WTC11 (cell line): ENCODE measurements at regions not wholly inside any gene's neighbourhood (a gene's known extent, or its start where the extent isn't known, plus 50 kb on each side); places are given as distances from the start of the nearest gene placed in this dataset.

Source experiments
- E2F4 ChIP-seq: sonication (generic); formaldehyde crosslinking; IDR thresholded peaks from 2 replicates; pipeline ENCODE4 v1.8.1; 2022; ENCODE audit warnings: low read depth, mild to moderate bottlenecking, moderate library complexity, missing genetic modification reagents, borderline replicate concordance
- ELF4 ChIP-seq: sonication (generic); formaldehyde crosslinking; IDR thresholded peaks from 2 replicates; pipeline ENCODE4 v1.8.1; 2022; ENCODE audit warnings: low read depth, mild to moderate bottlenecking, moderate library complexity, missing genetic modification reagents
- ESRRA ChIP-seq: sonication (generic); formaldehyde crosslinking; IDR thresholded peaks from 2 replicates; pipeline ENCODE4 v1.8.1; 2022; ENCODE audit warnings: mild to moderate bottlenecking, missing genetic modification reagents, borderline replicate concordance
- FOXK1 ChIP-seq: sonication (generic); formaldehyde crosslinking; IDR thresholded peaks from 2 replicates; pipeline ENCODE4 v1.8.0; 2022; ENCODE audit warnings: mild to moderate bottlenecking, moderate library complexity, missing genetic modification reagents
- GABPB1 ChIP-seq: sonication (generic); formaldehyde crosslinking; IDR thresholded peaks from 2 replicates; pipeline ENCODE4 v1.8.1; 2023; ENCODE audit warnings: mild to moderate bottlenecking, missing genetic modification reagents
- JUN ChIP-seq: sonication (generic); formaldehyde crosslinking; IDR thresholded peaks from 2 replicates; pipeline ENCODE4 v1.8.0; 2023; ENCODE audit warnings: mild to moderate bottlenecking, missing genetic modification reagents
- NFYB ChIP-seq: sonication (generic); formaldehyde crosslinking; conservative IDR thresholded peaks from 2 replicates; pipeline ENCODE4 v1.8.0; 2022; ENCODE audit warnings: low read depth, missing genetic modification reagents
- RELA ChIP-seq: sonication (generic); formaldehyde crosslinking; IDR thresholded peaks from 2 replicates; pipeline ENCODE4 v1.8.1; 2022; ENCODE audit warnings: missing genetic modification reagents, mild to moderate bottlenecking, borderline replicate concordance
- TF ChIP-seq, protein P1 (sequence below): sonication (generic); formaldehyde crosslinking; IDR thresholded peaks from 2 replicates; pipeline ENCODE4 v1.8.0; 2022; ENCODE audit warnings: mild to moderate bottlenecking, missing genetic modification reagents

GRCh38 chr4:85018983-85019382 is 52.5 kb upstream of the WDFY3 start:
- no peak for TF ChIP-seq NFYB (CRISPR knock-in tag)
- TF ChIP-seq ESRRA (CRISPR knock-in tag) = no peak
- TF ChIP-seq JUN (CRISPR knock-in tag) = no peak
- no peak for TF ChIP-seq GABPB1 (CRISPR knock-in tag)
- no peak for TF ChIP-seq ELF4 (CRISPR knock-in tag)
- no peak for TF ChIP-seq FOXK1 (CRISPR knock-in tag)
- TF ChIP-seq E2F4 = no peak
- TF ChIP-seq, protein P1, sequence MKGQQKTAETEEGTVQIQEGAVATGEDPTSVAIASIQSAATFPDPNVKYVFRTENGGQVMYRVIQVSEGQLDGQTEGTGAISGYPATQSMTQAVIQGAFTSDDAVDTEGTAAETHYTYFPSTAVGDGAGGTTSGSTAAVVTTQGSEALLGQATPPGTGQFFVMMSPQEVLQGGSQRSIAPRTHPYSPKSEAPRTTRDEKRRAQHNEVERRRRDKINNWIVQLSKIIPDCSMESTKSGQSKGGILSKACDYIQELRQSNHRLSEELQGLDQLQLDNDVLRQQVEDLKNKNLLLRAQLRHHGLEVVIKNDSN = no peak
- no peak for TF ChIP-seq RELA (CRISPR knock-in tag)
